ENCODE measurements at regions not wholly inside any gene's neighbourhood (a gene's known extent, or its start where the extent isn't known, plus 50 kb on each side); places are given as distances from the start of the nearest gene placed in this dataset.

GRCh38 chr12:54723379-54724256, 75.5 kb upstream of the DCD start:
- WGBS, 2 experiments (ENCODE audit: extremely low coverage in 2 of 2, insufficient read length in 1 of 2), result no CpG with 5 or more reads among the region's 5 CpGs
- no peak overlapping the region for H2AFZ ChIP-seq (replicated peaks; ENCODE audit: low read length, poor library complexity)
- no peak overlapping the region for H2AK5ac ChIP-seq (ENCODE audit: low read depth, low read length)
- H2BK5ac ChIP-seq (ENCODE audit: low read depth, low read length, poor library complexity, severe bottlenecking), result no peak overlapping the region
- intact Hi-C loops (cut with micrococcal nuclease), result no loop called here
- H2BK20ac ChIP-seq (ENCODE audit: low read depth, low read length), result no peak overlapping the region
- H3K9ac ChIP-seq (ENCODE audit: low read depth, low read length), result no peak overlapping the region
- no peak overlapping the region for H3K14ac ChIP-seq (replicated peaks; ENCODE audit: low read depth, low read length)
- no peak overlapping the region for H3K23ac ChIP-seq (ENCODE audit: low read depth, low read length)
- H3K4me2 ChIP-seq (ENCODE audit: low read depth, low read length), result no peak overlapping the region
- H3K9me3 ChIP-seq (ENCODE audit: control insufficient read depth, insufficient read depth, low read length), result no peaks in the 10 kb centered on the region
- DNase-seq, result peak; percentile 11
- H3K27me3 ChIP-seq (ENCODE audit: control insufficient read depth, insufficient read depth, low read length), result no peaks in the 10 kb centered on the region
- H3K27ac ChIP-seq (ENCODE audit: insufficient read depth, low read length), result no peak overlapping the region
- POLR2A ChIA-PET (ENCODE audit: unreplicated experiment), result no interaction called here
- ATAC-seq (ENCODE audit: low read depth), result no peak
- no peak overlapping the region for H2BK120ac ChIP-seq (ENCODE audit: low read depth, low read length)
- H3K9me1 ChIP-seq (ENCODE audit: insufficient read depth, low read length), result no peaks in the 10 kb centered on the region
- no peak overlapping the region for H3K18ac ChIP-seq (ENCODE audit: low read depth, low read length)
- H3K4me1 ChIP-seq (ENCODE audit: control insufficient read depth, insufficient read depth, low read length), result no peaks in the 10 kb centered on the region
- no peak overlapping the region for H2BK15ac ChIP-seq (ENCODE audit: low read depth, low read length)
- no peak overlapping the region for H4K5ac ChIP-seq (ENCODE audit: low read depth, low read length)
- H3K4ac ChIP-seq (ENCODE audit: low read depth, low read length), result no peak overlapping the region
- H3K36me3 ChIP-seq (ENCODE audit: control insufficient read depth, insufficient read depth, low read length), result no peaks in the 10 kb centered on the region
- no peak overlapping the region for H4K8ac ChIP-seq (ENCODE audit: low read depth in 2 of 2, low read length in 2 of 2)
- TF ChIP-seq MXI1 (IDR thresholded peaks at IDR 0.05; ENCODE audit: borderline replicate concordance, low read depth, low read length), result no peak
- no peak; the same call in 1 of the 2 replicates for TF ChIP-seq SMC3 (IDR thresholded peaks at IDR 0.05; ENCODE audit: low read depth, low read length)
- no peak for TF ChIP-seq FOS (IDR thresholded peaks at IDR 0.05; ENCODE audit: low read depth, low read length)
- no peak for TF ChIP-seq MAFK (IDR thresholded peaks at IDR 0.05; ENCODE audit: low read depth, low read length)
- no peak for TF ChIP-seq POLR2A (IDR thresholded peaks at IDR 0.05; ENCODE audit: low read depth, low read length)
- TF ChIP-seq RAD21 (IDR thresholded peaks at IDR 0.05; ENCODE audit: low read length), result no peak
- TF ChIP-seq, protein P1, sequence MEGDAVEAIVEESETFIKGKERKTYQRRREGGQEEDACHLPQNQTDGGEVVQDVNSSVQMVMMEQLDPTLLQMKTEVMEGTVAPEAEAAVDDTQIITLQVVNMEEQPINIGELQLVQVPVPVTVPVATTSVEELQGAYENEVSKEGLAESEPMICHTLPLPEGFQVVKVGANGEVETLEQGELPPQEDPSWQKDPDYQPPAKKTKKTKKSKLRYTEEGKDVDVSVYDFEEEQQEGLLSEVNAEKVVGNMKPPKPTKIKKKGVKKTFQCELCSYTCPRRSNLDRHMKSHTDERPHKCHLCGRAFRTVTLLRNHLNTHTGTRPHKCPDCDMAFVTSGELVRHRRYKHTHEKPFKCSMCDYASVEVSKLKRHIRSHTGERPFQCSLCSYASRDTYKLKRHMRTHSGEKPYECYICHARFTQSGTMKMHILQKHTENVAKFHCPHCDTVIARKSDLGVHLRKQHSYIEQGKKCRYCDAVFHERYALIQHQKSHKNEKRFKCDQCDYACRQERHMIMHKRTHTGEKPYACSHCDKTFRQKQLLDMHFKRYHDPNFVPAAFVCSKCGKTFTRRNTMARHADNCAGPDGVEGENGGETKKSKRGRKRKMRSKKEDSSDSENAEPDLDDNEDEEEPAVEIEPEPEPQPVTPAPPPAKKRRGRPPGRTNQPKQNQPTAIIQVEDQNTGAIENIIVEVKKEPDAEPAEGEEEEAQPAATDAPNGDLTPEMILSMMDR (conservative IDR thresholded peaks at IDR 0.05; ENCODE audit: low read depth, low read length), result peak; percentile 48
- H3K79me1 ChIP-seq (ENCODE audit: low read depth in 1 of 2, low read length in 2 of 2), result no peaks in the 10 kb centered on the region
- no peak overlapping the region for H2AK9ac ChIP-seq (replicated peaks; ENCODE audit: low read depth, low read length, poor library complexity)
- dilution Hi-C loops (cut with HindIII; ENCODE audit: low sequenced_read_pairs, unreplicated experiment), result no loop called here
- H4K20me1 ChIP-seq (ENCODE audit: insufficient read depth, low read length), result no peaks in the 10 kb centered on the region
- CTCF ChIA-PET, result interaction anchor here (1.3 to 1.5 kb wide), 2 partner anchors 11 to 26 kb away, joined by 5 read pairs; no protein-coding TSS in a partner anchor
- no peak overlapping the region for H3K56ac ChIP-seq (ENCODE audit: extremely low read depth, insufficient read depth, low read length)
- no peak overlapping the region for H4K91ac ChIP-seq (ENCODE audit: insufficient read depth, low read depth, low read length)
- no peak overlapping the region for H3K4me3 ChIP-seq (ENCODE audit: insufficient read depth, low read depth, low read length)
- in situ Hi-C loops (cut with MboI; ENCODE audit: low sequenced_read_pairs), result no loop called here
- BruUV-seq (replicated peaks), result no TSS peak

All from IMR-90 (cell line).